Caco-2 (cell line): ENCODE measurements at regions not wholly inside any gene's neighbourhood (a gene's known extent, or its start where the extent isn't known, plus 50 kb on each side); places are given as distances from the start of the nearest gene placed in this dataset.

Source experiments
- BruUV-seq: library from RNA; stranded (reverse); fragments of 400-500 nt; replicated peaks from 2 replicates; lab custom pipeline; 2021; lab: Mats Ljungman, UMichigan
- CTCF ChIA-PET: fragments of 300-600 bp; sonication (Branson Sonifier 250); formaldehyde crosslinking; loops from one replicate; lab custom pipeline; 2022; ENCODE audit warnings: antibody characterized with exemption; lab: Charles Lee
- POLR2A ChIA-PET: fragments of 300-600 bp; sonication (Branson Sonifier 250); formaldehyde crosslinking; loops from one replicate; lab custom pipeline; 2022; ENCODE audit warnings: antibody characterized with exemption; lab: Charles Lee
- DNase-seq, 2 experiments: peaks; one replicate each; pipeline versions ENCODE4 v3.0.0 to v3.0.0-alpha.2; 2020 to 2022
- H3K27me3 ChIP-seq: replicated peaks from 2 replicates; pipeline ENCODE4 v1.6.0; 2011; ENCODE audit warnings: low read length; ENCODE audit not compliant: control insufficient read depth, insufficient read depth
- H3K36me3 ChIP-seq: 2 replicates; pipeline ENCODE4 v1.5.1; 2011; ENCODE audit warnings: low read length; ENCODE audit not compliant: control insufficient read depth, insufficient read depth
- H3K4me1 ChIP-seq: fragments of 250-450 bp; sonication (Bioruptor Pico); 2 replicates; pipeline ENCODE4 v1.5.1; 2020; ENCODE audit warnings: mild to moderate bottlenecking
- H3K4me3 ChIP-seq: 2 replicates; pipeline ENCODE4 v1.5.1; 2011; ENCODE audit warnings: low read depth, mild to moderate bottlenecking, control low read depth, low read length
- H3K9me3 ChIP-seq: fragments of 250-450 bp; sonication (Bioruptor Pico); 2 replicates; pipeline ENCODE4 v1.5.1; 2020; ENCODE audit warnings: mild to moderate bottlenecking, moderate library complexity
- H3K27ac Mint-ChIP-seq: one replicate; pipeline ENCODE4 v1.8.0; 2022; ENCODE audit warnings: mixed read lengths; ENCODE audit not compliant: unreplicated experiment
- H3K27me3 Mint-ChIP-seq: one replicate; pipeline ENCODE4 v1.8.0; 2022; ENCODE audit warnings: mixed read lengths; ENCODE audit not compliant: insufficient read depth, unreplicated experiment
- H3K36me3 Mint-ChIP-seq: one replicate; pipeline ENCODE4 v1.8.0; 2022; ENCODE audit warnings: mild to moderate bottlenecking, mixed read lengths; ENCODE audit not compliant: insufficient read depth, unreplicated experiment
- H3K4me1 Mint-ChIP-seq: one replicate; pipeline ENCODE4 v1.8.0; 2022; ENCODE audit warnings: low read depth, mixed read lengths; ENCODE audit not compliant: unreplicated experiment
- H3K4me3 Mint-ChIP-seq: one replicate; pipeline ENCODE4 v1.8.0; 2022; ENCODE audit warnings: mild to moderate bottlenecking, moderate library complexity, mixed read lengths; ENCODE audit not compliant: unreplicated experiment
- H3K9me3 Mint-ChIP-seq: one replicate; pipeline ENCODE4 v1.8.0; 2022; ENCODE audit warnings: mixed read lengths; ENCODE audit not compliant: unreplicated experiment
- CTCF ChIP-seq, 2 experiments: fragments of 200-600 bp in 1 of 2; IDR thresholded peaks; 1 replicate in 1 of 2; 2 replicates in 1 of 2; pipeline versions ENCODE4 v1.5.1 to v1.8.0; 2011 to 2022; ENCODE audit warnings: antibody characterized with exemption in 1 of 2, control low read depth in 1 of 2, inconsistent platforms in 1 of 2, low read depth in 1 of 2, low read length in 1 of 2, mild to moderate bottlenecking in 1 of 2, moderate library complexity in 1 of 2; ENCODE audit not compliant: insufficient read depth in 1 of 2, severe bottlenecking in 1 of 2, unreplicated experiment in 1 of 2
- intact Hi-C: fragments of 100-400 bp; cut with micrococcal nuclease; formaldehyde crosslinking; loops from one replicate; pipeline ENCODE4 v1.10.0; 2022; ENCODE audit not compliant: unreplicated experiment

GRCh38 chr6:153485072-153485471 lies 354.0 kb upstream of the RGS17 start:
- Histone ChIP-seq H3K4me3 (no peak overlapping the region), H3K4me1 (no peaks in the 10 kb centered on the region), H3K27me3 (no peaks in the 10 kb centered on the region), H3K9me3 (no peaks in the 10 kb centered on the region), H3K36me3 (no peaks in the 10 kb centered on the region)
- no peak for DNase-seq
- no peaks in the 10 kb centered on the region for H3K27me3 Mint-ChIP-seq
- no peaks in the 10 kb centered on the region for H3K4me1 Mint-ChIP-seq
- TF ChIP-seq CTCF (IDR thresholded peaks at IDR 0.05; ENCODE audit: insufficient read depth in 1 of 2, low read depth in 1 of 2, low read length in 1 of 2, severe bottlenecking in 1 of 2, unreplicated experiment in 1 of 2), result no peak
- ChIA-PET CTCF (no interaction called here), POLR2A (no interaction called here)
- intact Hi-C loops, result no loop called here
- no TSS peak for BruUV-seq
- no peak overlapping the region for H3K4me3 Mint-ChIP-seq
- H3K9me3 Mint-ChIP-seq, result no peaks in the 10 kb centered on the region
- no peaks in the 10 kb centered on the region for H3K36me3 Mint-ChIP-seq
- H3K27ac Mint-ChIP-seq, result no peak overlapping the region

DNA sequence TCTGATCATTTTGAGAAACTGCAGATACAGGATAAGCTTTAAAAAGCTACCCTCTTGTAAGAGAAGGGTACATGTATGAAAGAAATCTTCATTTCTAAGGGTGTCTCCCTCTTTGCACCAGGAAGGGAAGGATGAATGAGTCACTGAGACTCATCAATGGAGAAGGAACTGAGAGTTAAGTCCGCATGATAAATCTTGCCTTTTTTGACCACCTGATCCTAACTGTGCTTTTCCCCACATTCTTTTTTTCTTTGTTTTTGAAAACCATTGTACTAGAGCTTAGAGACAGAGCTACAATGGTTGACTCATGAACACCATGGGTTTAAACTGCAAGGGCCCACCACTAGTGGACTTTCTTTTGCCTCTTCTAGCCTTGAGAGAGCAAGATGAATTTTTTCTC lies 353.0 kb upstream of the RGS17 start:
- no peak overlapping the region for H3K27ac Mint-ChIP-seq

GRCh38 chr6:153476243-153476642 lies 345.2 kb upstream of the RGS17 start:
- H3K36me3 Mint-ChIP-seq, result no peaks in the 10 kb centered on the region
- Histone ChIP-seq H3K36me3 (no peaks in the 10 kb centered on the region), H3K4me1 (no peaks in the 10 kb centered on the region), H3K9me3 (no peaks in the 10 kb centered on the region), H3K4me3 (no peak overlapping the region), H3K27me3 (no peaks in the 10 kb centered on the region)
- H3K4me1 Mint-ChIP-seq, result no peaks in the 10 kb centered on the region
- no peaks in the 10 kb centered on the region for H3K9me3 Mint-ChIP-seq
- intact Hi-C loops, result loop anchor here (5.0 kb wide), 1 partner anchor 119 kb away; no protein-coding TSS in a partner anchor
- TF ChIP-seq CTCF (IDR thresholded peaks at IDR 0.05; ENCODE audit: insufficient read depth in 1 of 2, low read depth in 1 of 2, low read length in 1 of 2, severe bottlenecking in 1 of 2, unreplicated experiment in 1 of 2), result no peak
- H3K27me3 Mint-ChIP-seq, result no peaks in the 10 kb centered on the region
- BruUV-seq, result no TSS peak
- DNase-seq, result no peak
- no peak overlapping the region for H3K4me3 Mint-ChIP-seq
- H3K27ac Mint-ChIP-seq, result no peak overlapping the region
- POLR2A ChIA-PET, result no interaction called here
- CTCF ChIA-PET, result no interaction called here

More for the DNA sequence above, 353.0 kb upstream of the RGS17 start:
- Mint-ChIP-seq H3K4me3 (no peak overlapping the region), H3K4me1 (no peaks in the 10 kb centered on the region), H3K27me3 (no peaks in the 10 kb centered on the region), H3K36me3 (no peaks in the 10 kb centered on the region), H3K9me3 (no peaks in the 10 kb centered on the region)
- ChIA-PET POLR2A (no interaction called here), CTCF (no interaction called here)
- Histone ChIP-seq H3K9me3 (no peaks in the 10 kb centered on the region), H3K27me3 (no peaks in the 10 kb centered on the region), H3K36me3 (no peaks in the 10 kb centered on the region), H3K4me3 (no peak overlapping the region), H3K4me1 (no peaks in the 10 kb centered on the region)
- DNase-seq, result no peak
- intact Hi-C loops, result no loop called here
- no peak for TF ChIP-seq CTCF (IDR thresholded peaks at IDR 0.05; ENCODE audit: insufficient read depth in 1 of 2, low read depth in 1 of 2, low read length in 1 of 2, severe bottlenecking in 1 of 2, unreplicated experiment in 1 of 2)
- BruUV-seq, result no TSS peak
